Colonic mucosa (tissue), 4 donors: ENCODE measurements at regions not wholly inside any gene's neighbourhood (a gene's known extent, or its start where the extent isn't known, plus 50 kb on each side); places are given as distances from the start of the nearest gene placed in this dataset.

Experiments
- DNase-seq: peaks from one replicate; pipeline ENCODE4 v3.0.0-alpha.2; 2020
- H3K27ac ChIP-seq: fragments of 200-600 bp; one replicate; pipeline ENCODE4 v1.8.0; 2021
- H3K27me3 ChIP-seq: fragments of 200-600 bp; one replicate; pipeline ENCODE4 v1.8.0; 2021
- H3K36me3 ChIP-seq: fragments of 200-600 bp; one replicate; pipeline ENCODE4 v1.8.0; 2021
- H3K4me1 ChIP-seq: fragments of 200-600 bp; one replicate; pipeline ENCODE4 v1.8.0; 2021; ENCODE audit warnings: mild to moderate bottlenecking
- H3K4me3 ChIP-seq: fragments of 200-600 bp; one replicate; pipeline ENCODE4 v1.8.0; 2021
- H3K9ac ChIP-seq, 2 donors: one replicate each; pipeline ENCODE4 v1.7.0; 2013; ENCODE audit warnings: control low read depth in 2 of 2, low read depth in 2 of 2, low read length in 2 of 2
- H3K9me3 ChIP-seq: fragments of 200-600 bp; one replicate; pipeline ENCODE4 v1.8.0; 2021
- intact Hi-C: fragments of 100-400 bp; cut with DNase I; formaldehyde crosslinking; loops from one replicate; pipeline ENCODE4 v1.14.1; 2022
- TF ChIP-seq, protein P1 (sequence below): fragments of 200-600 bp; IDR thresholded peaks from one replicate; pipeline ENCODE4 v1.8.0; 2022; ENCODE audit warnings: antibody characterized with exemption, mild to moderate bottlenecking
- donor health status: healthy.
- donor health status: DM: no; HTN: no; CAD: no.
- donor health status: DM: no; HTN: no; CAD: no.

DNA sequence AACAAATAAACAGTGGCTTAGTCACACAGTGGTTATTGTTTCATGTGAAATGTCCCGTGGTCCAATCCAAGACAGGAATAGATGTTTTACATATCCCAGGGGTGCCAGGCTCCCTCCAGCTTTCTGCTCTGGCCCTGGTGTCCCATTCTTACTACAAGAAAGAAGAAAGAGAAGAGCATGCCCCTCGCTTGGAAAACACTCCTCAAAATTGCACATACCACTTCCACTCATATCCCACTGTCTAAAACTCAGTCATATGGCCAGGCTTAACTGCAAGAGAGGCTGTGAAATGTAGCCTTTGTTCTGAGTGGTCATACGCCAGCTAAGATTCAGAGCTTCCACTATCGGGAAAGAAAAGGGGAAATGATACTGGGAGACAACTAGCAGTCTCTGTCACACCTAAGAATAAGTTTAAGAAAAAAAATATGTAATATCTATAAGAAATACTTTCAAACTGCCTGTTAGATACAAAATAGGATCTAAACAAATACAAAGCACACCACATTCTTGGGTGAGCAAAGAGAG, 306.8 kb upstream of the FAM241A start:
- no peaks in the 10 kb centered on the region for H3K27me3 ChIP-seq
- DNase-seq: no peak
- no peaks in the 10 kb centered on the region for H3K9me3 ChIP-seq
- H3K36me3 ChIP-seq: no peaks in the 10 kb centered on the region
- TF ChIP-seq, protein P1, sequence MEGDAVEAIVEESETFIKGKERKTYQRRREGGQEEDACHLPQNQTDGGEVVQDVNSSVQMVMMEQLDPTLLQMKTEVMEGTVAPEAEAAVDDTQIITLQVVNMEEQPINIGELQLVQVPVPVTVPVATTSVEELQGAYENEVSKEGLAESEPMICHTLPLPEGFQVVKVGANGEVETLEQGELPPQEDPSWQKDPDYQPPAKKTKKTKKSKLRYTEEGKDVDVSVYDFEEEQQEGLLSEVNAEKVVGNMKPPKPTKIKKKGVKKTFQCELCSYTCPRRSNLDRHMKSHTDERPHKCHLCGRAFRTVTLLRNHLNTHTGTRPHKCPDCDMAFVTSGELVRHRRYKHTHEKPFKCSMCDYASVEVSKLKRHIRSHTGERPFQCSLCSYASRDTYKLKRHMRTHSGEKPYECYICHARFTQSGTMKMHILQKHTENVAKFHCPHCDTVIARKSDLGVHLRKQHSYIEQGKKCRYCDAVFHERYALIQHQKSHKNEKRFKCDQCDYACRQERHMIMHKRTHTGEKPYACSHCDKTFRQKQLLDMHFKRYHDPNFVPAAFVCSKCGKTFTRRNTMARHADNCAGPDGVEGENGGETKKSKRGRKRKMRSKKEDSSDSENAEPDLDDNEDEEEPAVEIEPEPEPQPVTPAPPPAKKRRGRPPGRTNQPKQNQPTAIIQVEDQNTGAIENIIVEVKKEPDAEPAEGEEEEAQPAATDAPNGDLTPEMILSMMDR: no peak
- no peaks in the 10 kb centered on the region for H3K4me1 ChIP-seq
- no peak overlapping the region for H3K4me3 ChIP-seq
- no peak overlapping the region for H3K27ac ChIP-seq
- H3K9ac ChIP-seq: no peak overlapping the region
- intact Hi-C loops: no loop called here

DNA sequence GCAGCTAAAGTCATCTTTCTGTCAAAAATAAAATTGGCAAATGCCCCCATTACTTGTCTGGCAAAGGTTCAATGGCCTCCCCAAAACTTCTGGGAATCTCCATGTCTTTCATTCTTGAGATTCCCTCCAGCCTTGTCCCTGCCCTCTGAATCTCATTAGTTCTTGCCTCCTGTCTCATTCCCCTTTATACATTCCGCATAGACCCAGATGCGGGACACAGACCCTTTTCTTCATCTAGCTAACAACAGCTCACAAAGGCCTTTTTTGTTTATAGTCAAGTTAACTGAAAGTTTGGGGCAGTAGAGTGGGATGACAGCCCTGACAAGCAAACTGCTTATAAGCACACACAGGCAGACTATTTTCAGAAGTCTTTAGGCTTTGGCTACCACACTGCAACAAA, 306.1 kb upstream of the FAM241A start:
- no peaks in the 10 kb centered on the region for H3K4me1 ChIP-seq
- TF ChIP-seq, protein P1: no peak
- no peaks in the 10 kb centered on the region for H3K36me3 ChIP-seq
- H3K4me3 ChIP-seq: no peak overlapping the region
- intact Hi-C loops: no loop called here
- no peak overlapping the region for H3K27ac ChIP-seq
- no peak overlapping the region for H3K9ac ChIP-seq
- no peak for DNase-seq
- H3K9me3 ChIP-seq: no peaks in the 10 kb centered on the region
- H3K27me3 ChIP-seq: no peaks in the 10 kb centered on the region

DNA sequence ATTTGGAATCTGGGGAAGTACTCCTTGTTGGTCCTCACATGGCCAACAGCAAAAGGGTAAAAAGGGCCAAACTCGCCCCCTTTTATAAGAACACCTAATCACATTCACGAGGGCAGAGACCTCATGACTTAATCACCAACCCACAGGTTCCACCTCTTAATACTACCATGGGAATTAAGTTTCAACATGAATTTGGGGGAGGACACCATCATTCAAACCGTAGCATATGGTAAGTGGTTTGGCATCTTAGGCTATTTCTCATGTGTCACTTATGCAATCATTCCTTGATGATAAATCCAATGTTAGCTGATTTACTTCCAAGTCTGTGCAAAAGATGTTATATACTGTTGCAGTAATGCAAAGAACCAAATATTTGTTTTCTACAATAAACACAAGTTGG, 302.9 kb upstream of the FAM241A start:
- Histone ChIP-seq H3K4me3 (no peak overlapping the region), H3K36me3 (no peaks in the 10 kb centered on the region), H3K27me3 (no peaks in the 10 kb centered on the region), H3K9ac (no peak overlapping the region), H3K27ac (no peak overlapping the region), H3K9me3 (no peaks in the 10 kb centered on the region), H3K4me1 (no peaks in the 10 kb centered on the region)
- intact Hi-C loops: no loop called here
- TF ChIP-seq, protein P1: no peak
- no peak for DNase-seq

DNA sequence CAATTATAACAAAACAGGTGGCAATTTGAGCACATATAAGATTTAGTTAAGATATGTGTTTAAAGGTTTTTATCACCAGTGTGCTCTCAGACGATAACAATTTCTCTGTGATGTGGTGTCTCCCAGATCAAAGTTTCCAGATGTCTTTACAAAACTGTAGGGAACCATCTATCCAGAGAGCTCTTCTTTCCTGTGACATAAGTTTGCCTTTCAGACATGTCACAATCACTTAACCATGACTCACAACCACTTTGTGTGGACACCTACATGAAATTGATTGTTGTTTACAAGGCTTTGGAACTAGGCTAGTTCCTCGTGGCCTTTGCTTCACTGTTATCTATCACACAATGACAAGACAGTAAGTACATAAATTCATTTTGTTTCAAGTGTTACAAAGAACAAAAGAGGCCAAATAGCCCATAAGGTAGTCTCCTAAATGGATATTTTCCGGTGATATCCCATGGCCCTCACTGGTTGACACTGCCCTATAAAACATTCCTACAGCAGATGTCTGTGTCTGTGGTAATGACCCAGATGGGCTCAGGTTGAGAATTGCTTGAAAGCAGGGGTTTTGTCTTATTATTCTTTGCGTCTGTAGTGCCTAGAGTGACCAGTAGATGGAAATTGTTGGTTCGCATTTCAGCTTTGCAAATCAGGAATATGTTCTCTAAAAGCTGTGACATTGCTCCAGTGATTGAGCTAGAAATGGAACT, 297.8 kb upstream of the FAM241A start:
- Histone ChIP-seq H3K27me3 (no peaks in the 10 kb centered on the region), H3K36me3 (no peaks in the 10 kb centered on the region), H3K27ac (no peak overlapping the region), H3K9me3 (no peaks in the 10 kb centered on the region), H3K4me1 (no peaks in the 10 kb centered on the region), H3K4me3 (no peak overlapping the region), H3K9ac (no peak overlapping the region)
- TF ChIP-seq, protein P1: no peak
- no peak for DNase-seq
- intact Hi-C loops: no loop called here

DNA sequence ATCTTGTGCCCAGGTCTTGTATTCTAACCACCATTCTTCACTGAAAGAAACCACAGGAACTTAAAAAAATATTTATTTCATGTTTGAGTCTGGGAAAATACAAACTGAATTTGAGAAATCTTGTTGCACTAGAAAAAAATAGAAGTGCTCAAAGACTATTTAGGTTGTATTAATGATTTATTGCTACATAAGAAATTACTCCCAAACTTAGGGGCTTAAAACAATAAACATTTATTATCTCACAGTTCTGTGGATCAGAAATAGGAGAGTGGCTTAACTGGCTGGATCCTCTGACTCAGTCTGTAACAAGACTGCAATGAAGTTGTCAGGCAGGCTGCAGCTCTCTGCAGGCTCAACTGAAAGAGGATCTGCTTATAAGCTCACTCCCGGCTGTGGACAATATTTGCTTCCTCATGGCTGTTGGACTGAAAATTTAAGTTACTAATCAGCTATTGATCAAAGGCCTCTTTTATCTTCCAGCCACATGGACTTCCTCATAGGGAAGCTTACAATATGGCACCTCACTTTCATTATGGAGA, 295.4 kb upstream of the FAM241A start:
- Histone ChIP-seq H3K4me3 (no peak overlapping the region), H3K36me3 (no peaks in the 10 kb centered on the region), H3K27ac (no peak overlapping the region), H3K9me3 (no peaks in the 10 kb centered on the region), H3K4me1 (no peaks in the 10 kb centered on the region), H3K9ac (no peak overlapping the region), H3K27me3 (no peaks in the 10 kb centered on the region)
- intact Hi-C loops: loop anchor here (10.0 kb wide), 1 partner anchor 185 kb away; no protein-coding TSS in a partner anchor
- TF ChIP-seq, protein P1: no peak
- no peak for DNase-seq
